Fibroblast of gingiva (primary cell): ENCODE measurements at regions not wholly inside any gene's neighbourhood (a gene's known extent, or its start where the extent isn't known, plus 50 kb on each side); places are given as distances from the start of the nearest gene placed in this dataset.
"Not testable (repeated sequence)": the region's sequence is repeated elsewhere in the genome, so short reads cannot be mapped to it uniquely, and the experiment has no call there.

Experiments used
- DNase-seq: peaks from one replicate; pipeline ENCODE4 v3.0.0-alpha.2; 2011; ENCODE audit warnings: low read depth

- no peak for DNase-seq
These were observed 868.3 kb downstream of the STIM2 start for GRCh38 chr4:27728892-27729291.

DNA sequence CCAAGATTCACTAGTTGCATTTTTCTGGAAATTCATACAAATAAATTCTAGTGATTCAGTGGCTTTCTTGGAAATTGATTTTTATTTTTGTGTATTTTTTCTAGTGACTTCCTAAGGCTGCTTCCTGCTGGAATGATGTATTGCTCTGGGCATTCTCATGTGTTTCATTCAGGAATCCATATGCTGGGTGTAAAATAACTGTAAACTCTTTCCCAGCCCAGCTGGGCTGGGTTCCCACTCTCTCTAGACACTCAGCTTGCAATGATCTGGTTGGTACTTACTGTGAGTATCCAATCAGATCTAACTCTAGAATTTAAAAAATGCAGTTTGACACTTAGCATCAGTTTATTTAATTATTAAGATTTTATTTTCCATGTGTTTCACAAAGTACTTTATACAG lies 882.2 kb downstream of the STIM2 start:
- no peak for DNase-seq

GRCh38 chr4:27759611-27760575 lies 899.3 kb downstream of the STIM2 start:
- no peak for DNase-seq

DNA sequence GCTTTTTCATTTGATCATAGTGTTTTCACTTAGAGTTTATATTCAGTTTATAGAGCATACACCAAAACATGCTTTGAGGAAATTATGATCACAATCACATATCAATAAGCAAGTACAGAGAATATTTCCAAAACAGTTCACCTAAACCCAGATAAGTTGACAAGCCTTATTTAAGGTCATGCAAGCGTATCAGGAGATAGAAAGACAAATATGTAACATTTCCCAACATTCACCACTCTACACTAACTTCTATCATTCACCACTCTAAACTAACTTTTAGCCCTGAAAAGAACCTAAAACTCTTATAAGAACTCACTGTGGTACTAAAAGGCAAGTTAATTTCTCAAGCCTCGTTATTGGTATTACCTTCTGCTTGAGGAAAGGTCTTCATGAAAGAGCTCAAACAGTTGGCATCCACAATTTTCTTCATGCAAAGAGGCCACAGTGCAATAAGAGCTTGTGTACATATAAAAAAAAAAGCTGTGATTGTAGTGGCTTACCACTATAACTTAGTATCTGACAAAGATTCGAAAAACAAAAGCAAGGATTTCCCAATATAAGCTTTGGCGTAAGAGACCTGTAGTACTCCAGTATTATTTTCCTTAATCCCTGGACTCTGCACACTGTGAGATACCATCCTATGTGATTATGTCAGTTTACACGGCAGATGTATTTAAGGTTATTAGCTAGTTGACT lies 903.3 kb downstream of the STIM2 start:
- DNase-seq, result no peak

DNA sequence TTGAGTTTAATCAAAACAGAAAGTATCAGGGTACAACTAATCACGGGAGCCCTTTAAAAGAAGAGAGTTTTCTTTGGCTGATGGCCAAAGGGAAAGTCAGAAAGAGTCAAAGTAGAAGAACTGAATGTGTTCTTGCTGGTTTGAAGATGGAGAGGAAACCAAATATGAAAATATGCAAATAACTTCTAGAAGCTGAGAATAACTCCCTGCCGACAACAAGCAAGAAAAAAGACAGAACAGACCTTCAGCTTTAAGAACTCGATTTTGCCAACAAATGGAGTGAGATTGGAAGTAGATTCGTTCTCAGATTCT lies 903.8 kb downstream of the STIM2 start:
- DNase-seq, result no peak

GRCh38 chr4:27770895-27771294 lies 910.3 kb downstream of the STIM2 start:
- no peak for DNase-seq

DNA sequence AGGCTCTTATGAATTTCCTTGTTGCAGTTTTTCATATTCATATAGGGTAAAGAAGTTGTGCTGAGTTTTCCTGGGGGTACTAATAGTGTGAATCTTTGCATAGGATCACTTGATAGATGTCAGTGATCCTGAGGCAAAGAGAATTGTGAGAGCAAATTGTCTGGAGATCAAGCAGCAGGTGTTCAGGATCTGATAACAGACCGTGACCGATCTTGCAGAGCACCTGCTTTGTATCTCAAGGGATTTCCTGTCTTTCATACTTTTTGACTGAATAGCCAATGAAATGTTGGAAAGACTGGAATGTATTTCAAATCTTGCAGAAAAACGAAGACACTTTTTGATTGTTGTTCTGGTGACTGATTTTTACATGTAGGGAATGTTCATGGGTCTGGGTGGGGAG lies 914.5 kb downstream of the STIM2 start:
- no peak for DNase-seq

DNA sequence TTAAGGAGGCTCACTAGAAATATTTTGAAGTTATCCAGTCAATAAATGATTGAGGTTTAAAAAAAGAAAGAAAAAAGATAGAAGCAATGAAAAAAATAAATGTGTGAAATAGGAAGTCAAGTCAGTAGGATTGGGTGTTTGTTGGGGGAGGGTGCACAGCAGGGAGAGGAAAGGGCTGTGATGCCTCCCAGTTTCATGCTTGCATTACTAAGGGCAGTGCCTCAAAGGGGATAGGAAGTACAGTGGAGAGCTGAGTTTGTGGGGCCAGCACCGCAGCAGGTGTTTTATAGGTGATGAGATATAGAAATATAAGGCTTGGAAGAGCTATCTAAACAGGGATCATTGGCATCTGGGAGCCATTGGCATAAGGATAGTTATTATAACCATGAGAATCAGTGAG lies 919.2 kb downstream of the STIM2 start:
- DNase-seq, result no peak

DNA sequence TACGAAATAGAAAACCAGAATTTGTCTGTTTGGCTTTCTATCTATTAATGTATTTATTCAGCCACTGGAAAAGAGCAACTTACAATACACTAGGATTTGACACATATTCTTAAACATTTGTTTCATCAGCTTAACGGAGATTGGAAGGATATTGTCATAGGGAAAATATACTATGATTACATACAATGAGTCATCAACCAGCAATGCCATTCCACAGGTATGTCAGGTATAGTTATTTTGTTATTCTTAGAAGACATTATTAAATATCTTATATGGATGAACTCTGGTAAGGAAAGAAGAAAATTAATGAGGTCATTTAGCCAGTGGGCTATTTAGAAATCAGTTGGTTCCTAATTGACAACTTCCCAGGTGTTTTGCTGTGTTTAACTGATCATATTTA lies 926.6 kb downstream of the STIM2 start:
- no peak for DNase-seq

DNA sequence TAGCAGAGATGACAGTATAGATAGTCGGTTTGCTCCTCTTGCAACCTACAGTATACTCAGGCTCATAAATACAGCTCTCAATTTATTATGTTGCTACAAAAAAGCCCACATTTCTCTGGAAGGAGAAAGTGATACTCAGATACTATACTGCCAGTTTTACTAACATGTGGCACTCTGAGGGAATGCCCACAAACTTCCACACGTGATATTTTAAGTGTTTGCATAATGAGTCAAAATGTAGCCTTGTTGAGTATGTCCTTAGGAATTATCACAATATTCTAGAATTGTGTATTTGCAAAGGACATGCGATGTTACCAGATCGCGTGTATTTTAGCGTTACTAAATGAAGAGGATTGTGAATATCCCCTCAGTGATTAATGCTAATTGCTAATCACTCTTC lies 929.1 kb downstream of the STIM2 start:
- DNase-seq, result no peak

GRCh38 chr4:27790911-27791310 lies 930.3 kb downstream of the STIM2 start:
- no peak for DNase-seq

- DNase-seq, result no peak
These were observed 931.0 kb downstream of the STIM2 start for GRCh38 chr4:27791640-27792039.

DNA sequence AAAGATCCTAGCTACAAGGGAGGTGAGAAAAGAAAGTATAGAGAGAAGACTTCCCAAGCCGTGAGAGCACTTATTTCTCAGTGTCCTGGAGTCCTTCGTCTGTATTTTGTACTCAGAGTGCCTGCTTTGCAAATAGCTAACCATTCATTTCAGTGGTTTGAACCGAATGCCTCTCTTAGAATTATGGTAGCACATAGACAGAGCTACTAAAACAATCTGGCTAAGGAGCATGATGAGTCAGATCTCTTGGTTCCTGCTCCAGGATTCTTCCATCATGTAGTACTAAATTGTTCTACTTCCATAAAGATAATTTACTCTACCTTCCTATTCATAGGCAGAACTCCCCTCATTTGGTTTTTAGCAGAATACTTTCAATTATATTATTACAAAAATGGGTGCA lies 946.6 kb downstream of the STIM2 start:
- DNase-seq, result no peak

DNA sequence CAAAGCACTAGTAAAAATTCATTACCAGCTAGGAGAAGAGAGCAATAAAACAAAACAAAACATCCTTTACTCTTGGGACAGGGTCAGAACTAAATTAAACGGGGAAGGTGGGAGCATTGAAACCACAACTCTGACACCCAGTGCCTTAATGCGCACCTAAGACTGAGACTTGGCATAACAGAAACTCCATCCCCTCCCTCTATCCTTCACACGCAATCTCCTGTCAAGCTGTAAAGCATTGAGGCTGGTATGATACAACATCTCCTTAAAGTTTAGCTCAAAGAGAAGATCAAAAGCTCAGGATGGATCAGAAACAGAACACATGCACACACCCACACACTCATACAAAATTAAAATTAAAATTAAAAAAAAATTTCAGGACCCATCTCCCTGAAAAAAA lies 951.3 kb downstream of the STIM2 start:
- no peak for DNase-seq

DNA sequence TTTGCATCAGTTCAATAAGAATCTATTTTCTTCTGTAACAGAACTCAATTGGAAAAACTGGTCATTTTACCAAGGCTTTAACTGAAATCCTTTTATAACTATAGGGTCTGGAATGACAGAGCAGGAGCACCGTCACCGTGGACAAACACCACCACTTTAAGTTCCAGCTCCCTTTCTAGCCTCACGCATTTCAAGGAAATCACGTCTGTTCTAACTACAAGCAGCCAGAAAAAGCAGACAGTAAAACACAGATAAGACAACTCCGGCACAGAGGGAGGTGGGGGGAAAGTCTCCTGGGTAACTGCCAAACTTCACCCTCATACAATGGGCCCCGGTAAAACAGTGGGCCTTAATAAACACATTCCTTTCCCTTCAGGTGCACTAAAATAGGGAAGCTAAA lies 952.6 kb downstream of the STIM2 start:
- DNase-seq, result not testable (repeated sequence)

DNA sequence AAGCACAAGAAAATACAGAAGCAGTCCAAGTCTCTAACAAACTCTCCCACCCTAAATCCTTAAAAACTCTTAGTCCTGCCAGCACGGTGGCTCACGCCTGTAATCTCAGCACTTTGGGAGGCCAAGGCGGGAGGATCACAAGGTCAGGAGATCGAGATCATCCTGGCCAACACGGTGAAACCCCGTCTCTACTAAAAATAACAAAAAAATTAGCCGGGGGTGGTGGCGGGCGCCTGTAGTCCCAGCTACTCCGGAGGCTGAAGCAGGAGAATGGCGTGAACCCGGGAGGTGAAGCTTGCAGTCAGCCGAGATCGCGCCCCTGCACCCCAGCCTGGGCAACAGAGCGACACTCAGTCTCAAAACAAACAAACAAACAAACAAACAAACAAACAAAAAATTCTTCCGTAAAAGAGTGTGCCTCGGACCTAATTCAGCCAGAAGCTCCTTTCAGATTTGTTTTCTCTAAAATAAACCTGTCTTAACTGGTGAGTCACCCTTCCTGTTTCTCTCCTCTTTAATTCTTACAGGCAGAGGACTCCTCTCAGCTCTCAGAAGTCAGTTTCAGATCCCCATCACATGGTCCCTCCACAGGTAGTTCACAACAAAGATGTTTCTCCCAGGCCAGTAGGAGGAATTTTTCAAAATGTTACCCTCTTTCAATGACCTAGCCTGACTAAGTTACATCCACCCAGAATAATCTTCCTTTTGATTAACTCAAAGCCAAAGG lies 953.2 kb downstream of the STIM2 start:
- DNase-seq, result not testable (repeated sequence)

DNA sequence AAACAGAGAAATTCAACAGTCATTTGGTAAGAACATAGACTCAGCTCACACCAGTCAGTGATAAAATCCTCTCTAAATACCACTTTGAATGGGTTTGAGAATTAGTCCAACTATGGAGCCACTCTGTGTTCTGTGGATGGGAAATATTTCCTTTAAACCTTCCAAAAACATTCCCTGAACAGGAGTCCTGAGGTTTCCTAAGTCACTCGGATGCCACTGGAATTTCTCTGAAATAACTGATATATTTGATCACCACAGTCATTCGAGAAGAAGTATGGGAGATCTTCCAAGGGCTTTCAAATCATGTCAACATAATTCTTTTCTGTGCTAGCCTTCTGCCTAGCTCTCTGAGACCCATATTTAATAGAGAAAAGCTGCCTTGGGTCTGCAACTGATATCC lies 958.6 kb downstream of the STIM2 start:
- no peak for DNase-seq

DNA sequence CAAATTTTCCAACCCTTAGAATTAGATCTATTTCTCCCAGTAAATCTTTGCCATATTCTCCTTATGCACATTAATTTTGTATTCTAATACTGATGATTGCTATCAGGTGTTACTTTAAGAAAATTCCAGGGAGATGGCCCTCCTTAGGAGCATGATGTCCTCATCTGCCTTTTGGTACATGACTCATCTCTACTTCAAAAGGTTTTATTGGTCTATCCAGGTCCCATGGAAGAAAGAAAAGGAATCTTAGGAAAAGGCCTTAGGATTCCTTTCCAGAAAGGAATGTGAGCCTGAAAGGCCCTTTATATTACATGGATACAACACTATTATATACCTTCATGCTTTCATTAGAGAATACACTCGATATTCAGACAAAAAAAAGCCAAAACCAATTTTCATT lies 968.2 kb downstream of the STIM2 start:
- no peak for DNase-seq

GRCh38 chr4:27830251-27830650 lies 969.6 kb downstream of the STIM2 start:
- DNase-seq, result no peak

- no peak for DNase-seq
These were observed 975.2 kb downstream of the STIM2 start for GRCh38 chr4:27835851-27836250.

GRCh38 chr4:27836523-27836922 lies 975.9 kb downstream of the STIM2 start:
- DNase-seq, result peak; percentile 30

- no peak for DNase-seq
These were observed 983.1 kb downstream of the STIM2 start for GRCh38 chr4:27843776-27844175.

GRCh38 chr4:27844376-27844775 lies 983.7 kb downstream of the STIM2 start:
- no peak for DNase-seq
